IMR-90 (cell line): ENCODE measurements at regions not wholly inside any gene's neighbourhood (a gene's known extent, or its start where the extent isn't known, plus 50 kb on each side); places are given as distances from the start of the nearest gene placed in this dataset.

Experiments
- ATAC-seq: fragments of 200-7000 bp; cut with Tn5 transposase; 2 replicates; pipeline ENCODE4 v1.9.1; 2020; ENCODE audit warnings: low read depth, mild to moderate bottlenecking, moderate library complexity
- BruUV-seq: library from RNA; stranded (reverse); fragments of 400-500 nt; replicated peaks from 2 replicates; lab custom pipeline; 2021; lab: Mats Ljungman, UMichigan
- CTCF ChIA-PET: fragments of 300-600 bp; formaldehyde crosslinking; extraction: SDS; loops from one replicate; lab custom pipeline; 2021; ENCODE audit warnings: antibody characterized with exemption; lab: Yijun Ruan, JAX
- POLR2A ChIA-PET: fragments of 300-600 bp; sonication (Branson Sonifier 250); formaldehyde crosslinking; loops from one replicate; lab custom pipeline; 2022; ENCODE audit warnings: antibody characterized with exemption; ENCODE audit not compliant: unreplicated experiment; lab: Charles Lee
- DNase-seq: peaks from one replicate; pipeline ENCODE4 v3.0.0; 2013
- H2AFZ ChIP-seq: replicated peaks from 2 replicates; pipeline ENCODE3; 2013; ENCODE audit warnings: low read length, mild to moderate bottlenecking; ENCODE audit not compliant: poor library complexity
- H2AK5ac ChIP-seq: 2 replicates; pipeline ENCODE4 v1.6.1; 2013; ENCODE audit warnings: low read depth, low read length, inconsistent platforms
- H2AK9ac ChIP-seq: replicated peaks from 2 replicates; pipeline ENCODE3; 2013; ENCODE audit warnings: mild to moderate bottlenecking, low read depth, low read length, moderate library complexity; ENCODE audit not compliant: poor library complexity
- H2BK120ac ChIP-seq: 2 replicates; pipeline ENCODE4 v1.6.1; 2013; ENCODE audit warnings: low read depth, low read length, inconsistent platforms
- H2BK15ac ChIP-seq: 3 replicates; pipeline ENCODE4 v1.6.1; 2013; ENCODE audit warnings: low read depth, low read length, inconsistent platforms
- H2BK20ac ChIP-seq: 2 replicates; pipeline ENCODE4 v1.6.1; 2013; ENCODE audit warnings: low read depth, mild to moderate bottlenecking, inconsistent platforms, low read length, moderate library complexity
- H2BK5ac ChIP-seq: 2 replicates; pipeline ENCODE4 v1.6.1; 2013; ENCODE audit warnings: mild to moderate bottlenecking, low read depth, low read length, inconsistent platforms; ENCODE audit not compliant: poor library complexity, severe bottlenecking
- H3K14ac ChIP-seq: replicated peaks from 2 replicates; pipeline ENCODE4 v1.6.1; 2013; ENCODE audit warnings: low read depth, low read length, inconsistent platforms
- H3K18ac ChIP-seq: 2 replicates; pipeline ENCODE4 v1.6.1; 2013; ENCODE audit warnings: low read depth, low read length, control low read depth
- H3K23ac ChIP-seq: 2 replicates; pipeline ENCODE4 v1.6.1; 2013; ENCODE audit warnings: low read depth, low read length, inconsistent platforms
- H3K27ac ChIP-seq: 2 replicates; pipeline ENCODE4 v1.5.1; 2013; ENCODE audit warnings: mild to moderate bottlenecking, control low read depth, low read length; ENCODE audit not compliant: insufficient read depth
- H3K27me3 ChIP-seq: 2 replicates; pipeline ENCODE4 v1.6.1; 2013; ENCODE audit warnings: low read length; ENCODE audit not compliant: control insufficient read depth, insufficient read depth
- H3K36me3 ChIP-seq: 2 replicates; pipeline ENCODE4 v1.6.1; 2013; ENCODE audit warnings: low read length, mixed read lengths; ENCODE audit not compliant: control insufficient read depth, insufficient read depth
- H3K4ac ChIP-seq: 2 replicates; pipeline ENCODE4 v1.6.1; 2013; ENCODE audit warnings: low read depth, low read length, inconsistent platforms
- H3K4me1 ChIP-seq: 2 replicates; pipeline ENCODE4 v1.6.1; 2013; ENCODE audit warnings: low read length, mixed read lengths; ENCODE audit not compliant: control insufficient read depth, insufficient read depth
- H3K4me2 ChIP-seq: 2 replicates; pipeline ENCODE4 v1.6.1; 2013; ENCODE audit warnings: low read depth, mild to moderate bottlenecking, control low read depth, low read length, moderate library complexity
- H3K4me3 ChIP-seq: 2 replicates; pipeline ENCODE4 v1.5.1; 2013; ENCODE audit warnings: low read depth, mild to moderate bottlenecking, control low read depth, low read length, moderate library complexity; ENCODE audit not compliant: insufficient read depth
- H3K56ac ChIP-seq: 2 replicates; pipeline ENCODE4 v1.6.1; 2013; ENCODE audit warnings: low read length, inconsistent platforms; ENCODE audit not compliant: insufficient read depth; ENCODE audit errors: extremely low read depth
- H3K79me1 ChIP-seq, 2 experiments: 2 replicates each; pipeline ENCODE4 v1.6.1; 2013; ENCODE audit warnings: low read length in 2 of 2, inconsistent platforms in 1 of 2, low read depth in 1 of 2
- H3K9ac ChIP-seq: 2 replicates; pipeline ENCODE4 v1.6.1; 2013; ENCODE audit warnings: low read depth, low read length, control low read depth
- H3K9me1 ChIP-seq: 2 replicates; pipeline ENCODE4 v1.6.1; 2013; ENCODE audit warnings: low read length, inconsistent platforms; ENCODE audit not compliant: insufficient read depth
- H3K9me3 ChIP-seq: 2 replicates; pipeline ENCODE4 v1.6.1; 2013; ENCODE audit warnings: low read length; ENCODE audit not compliant: control insufficient read depth, insufficient read depth
- H4K20me1 ChIP-seq: 2 replicates; pipeline ENCODE4 v1.6.1; 2013; ENCODE audit warnings: low read length, inconsistent platforms; ENCODE audit not compliant: insufficient read depth
- H4K5ac ChIP-seq: 2 replicates; pipeline ENCODE4 v1.6.1; 2013; ENCODE audit warnings: mild to moderate bottlenecking, low read depth, low read length, control low read depth
- H4K8ac ChIP-seq, 2 experiments: 2 replicates each; pipeline ENCODE4 v1.6.1; 2013; ENCODE audit warnings: low read depth in 2 of 2, low read length in 2 of 2, control low read depth in 1 of 2, inconsistent platforms in 1 of 2
- H4K91ac ChIP-seq: 2 replicates; pipeline ENCODE4 v1.6.1; 2013; ENCODE audit warnings: low read depth, low read length, inconsistent platforms; ENCODE audit not compliant: insufficient read depth
- BHLHE40 ChIP-seq: fragments of 150-350 bp; IDR thresholded peaks from 2 replicates; pipeline ENCODE4 v1.6.1; 2016; ENCODE audit warnings: mild to moderate bottlenecking, low read depth, low read length
- CHD1 ChIP-seq: IDR thresholded peaks from 2 replicates; pipeline ENCODE4 v1.6.1; 2012; ENCODE audit warnings: low read depth, low read length, improper control_type of control experiment
- FOS ChIP-seq: fragments of 150-350 bp; IDR thresholded peaks from 2 replicates; pipeline ENCODE4 v1.6.1; 2016; ENCODE audit warnings: low read depth, low read length
- MXI1 ChIP-seq: IDR thresholded peaks from 2 replicates; pipeline ENCODE4 v1.6.1; 2012; ENCODE audit warnings: low read depth, mild to moderate bottlenecking, low read length, moderate library complexity, borderline replicate concordance
- NFE2L2 ChIP-seq: fragments of 150-350 bp; IDR thresholded peaks from 2 replicates; pipeline ENCODE4 v1.6.1; 2016; ENCODE audit warnings: low read depth, mild to moderate bottlenecking, low read length
- POLR2A ChIP-seq: IDR thresholded peaks from 2 replicates; pipeline ENCODE4 v1.6.1; 2012; ENCODE audit warnings: mild to moderate bottlenecking, low read depth, low read length
- RCOR1 ChIP-seq: IDR thresholded peaks from 2 replicates; pipeline ENCODE4 v1.6.1; 2012; ENCODE audit warnings: mild to moderate bottlenecking, low read length, improper control_type of control experiment; ENCODE audit not compliant: insufficient replicate concordance
- RFX5 ChIP-seq: IDR thresholded peaks from 2 replicates; pipeline ENCODE4 v1.8.0; 2012; ENCODE audit warnings: low read depth, mild to moderate bottlenecking, low read length, moderate library complexity
- SMC3 ChIP-seq: fragments of 150-350 bp; IDR thresholded peaks from 2 replicates; pipeline ENCODE4 v1.6.1; 2016; ENCODE audit warnings: low read depth, mild to moderate bottlenecking, antibody characterized with exemption, low read length, moderate library complexity
- WGBS, 2 experiments: methylation state at CpG; one replicate each; pipeline versions ENCODE4 v1.1.5 to v1.1.7; 2013; ENCODE audit warnings: missing lambda C conversion rate in 2 of 2; ENCODE audit not compliant: insufficient read length in 1 of 2; ENCODE audit errors: extremely low coverage in 2 of 2; 5-methylcytosine and 5-hydroxymethylcytosine counted together
- dilution Hi-C: fragments of 300-500 bp; cut with HindIII; formaldehyde crosslinking; loops from one replicate; pipeline ENCODE4 v1.14.3; 2018; ENCODE audit warnings: low sequenced_read_pairs; ENCODE audit not compliant: unreplicated experiment
- in situ Hi-C: fragments of 300-500 bp; cut with MboI; formaldehyde crosslinking; loops from 3 replicates; pipeline ENCODE4 v1.14.3; 2019; ENCODE audit warnings: low sequenced_read_pairs, inconsistent platforms, mixed read lengths
- intact Hi-C: fragments of 100-400 bp; cut with micrococcal nuclease; formaldehyde crosslinking; loops from 2 replicates; pipeline ENCODE4 v1.10.0; 2022
- TF ChIP-seq, protein P1 (sequence below): fragments of 150-350 bp; IDR thresholded peaks from 2 replicates; pipeline ENCODE4 v1.6.1; 2017; ENCODE audit warnings: mild to moderate bottlenecking, antibody characterized with exemption, low read length, low read depth
- TF ChIP-seq, protein P2 (sequence below): fragments of 150-350 bp; IDR thresholded peaks from 2 replicates; pipeline ENCODE4 v1.6.1; 2016; ENCODE audit warnings: low read depth, mild to moderate bottlenecking, low read length, moderate library complexity, borderline replicate concordance

DNA sequence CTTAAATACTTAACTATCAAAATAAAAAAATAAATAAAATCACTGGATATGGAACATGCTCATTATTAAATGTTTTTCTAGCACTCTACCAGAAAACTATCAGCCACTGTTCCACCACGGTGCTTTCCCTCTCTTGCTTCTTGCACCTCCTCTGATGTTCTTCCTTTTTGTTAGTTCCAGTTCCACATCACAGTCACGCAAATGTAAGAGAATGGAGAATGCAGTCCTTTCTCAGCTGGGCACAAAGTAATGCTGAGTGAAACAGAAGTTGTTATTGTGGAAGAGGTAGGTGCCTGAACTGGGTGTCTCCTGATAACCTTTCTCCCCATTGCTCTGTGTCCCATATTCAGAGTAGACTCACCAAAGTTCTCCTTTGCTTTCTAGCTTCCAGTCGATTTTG, 1116.9 kb upstream of the TMEM132C start:
- Histone ChIP-seq H3K36me3 (no peaks in the 10 kb centered on the region), H4K20me1 (no peaks in the 10 kb centered on the region), H4K5ac (no peak overlapping the region), H3K14ac (no peak overlapping the region), H3K79me1 (no peaks in the 10 kb centered on the region), H4K91ac (no peak overlapping the region), H2AK9ac (no peak overlapping the region), H2BK15ac (no peak overlapping the region), H3K4ac (no peak overlapping the region), H3K4me3 (no peak overlapping the region), H2BK20ac (no peak overlapping the region), H2BK120ac (no peak overlapping the region), H3K4me1 (no peaks in the 10 kb centered on the region), H2AK5ac (no peak overlapping the region), H3K4me2 (no peak overlapping the region), H3K27ac (no peak overlapping the region), H3K18ac (no peak overlapping the region), H3K23ac (no peak overlapping the region), H2AFZ (no peak overlapping the region), H3K9me1 (no peaks in the 10 kb centered on the region), H2BK5ac (no peak overlapping the region), H3K9ac (no peak overlapping the region), H3K56ac (no peak overlapping the region), H4K8ac (no peak overlapping the region), H3K27me3 (no peaks in the 10 kb centered on the region), H3K9me3 (peaks cover 6% of the 10 kb centered on the region)
- CTCF ChIA-PET, result interaction anchor here (0.8 kb wide), 1 partner anchor 231 kb away, joined by 3 read pairs; no protein-coding TSS in a partner anchor
- TF ChIP-seq FOS (no peak), RFX5 (no peak), NFE2L2 (no peak), RCOR1 (no peak), BHLHE40 (no peak), SMC3 (no peak), CHD1 (no peak), POLR2A (no peak), MXI1 (no peak)
- TF ChIP-seq, protein P1, sequence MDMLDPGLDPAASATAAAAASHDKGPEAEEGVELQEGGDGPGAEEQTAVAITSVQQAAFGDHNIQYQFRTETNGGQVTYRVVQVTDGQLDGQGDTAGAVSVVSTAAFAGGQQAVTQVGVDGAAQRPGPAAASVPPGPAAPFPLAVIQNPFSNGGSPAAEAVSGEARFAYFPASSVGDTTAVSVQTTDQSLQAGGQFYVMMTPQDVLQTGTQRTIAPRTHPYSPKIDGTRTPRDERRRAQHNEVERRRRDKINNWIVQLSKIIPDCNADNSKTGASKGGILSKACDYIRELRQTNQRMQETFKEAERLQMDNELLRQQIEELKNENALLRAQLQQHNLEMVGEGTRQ, result no peak
- TF ChIP-seq, protein P2, sequence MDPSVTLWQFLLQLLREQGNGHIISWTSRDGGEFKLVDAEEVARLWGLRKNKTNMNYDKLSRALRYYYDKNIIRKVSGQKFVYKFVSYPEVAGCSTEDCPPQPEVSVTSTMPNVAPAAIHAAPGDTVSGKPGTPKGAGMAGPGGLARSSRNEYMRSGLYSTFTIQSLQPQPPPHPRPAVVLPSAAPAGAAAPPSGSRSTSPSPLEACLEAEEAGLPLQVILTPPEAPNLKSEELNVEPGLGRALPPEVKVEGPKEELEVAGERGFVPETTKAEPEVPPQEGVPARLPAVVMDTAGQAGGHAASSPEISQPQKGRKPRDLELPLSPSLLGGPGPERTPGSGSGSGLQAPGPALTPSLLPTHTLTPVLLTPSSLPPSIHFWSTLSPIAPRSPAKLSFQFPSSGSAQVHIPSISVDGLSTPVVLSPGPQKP, result no peak
- DNase-seq (no peak), ATAC-seq (no peak)
- POLR2A ChIA-PET, result no interaction called here
- no TSS peak for BruUV-seq
- in situ Hi-C loops (no loop called here), intact Hi-C loops (no loop called here), dilution Hi-C loops (no loop called here)
- no CpG with 5 or more reads among the region's 3 CpGs for WGBS, 2 experiments
